Astrocyte (in vitro differentiated cells and primary cell): ENCODE measurements at regions not wholly inside any gene's neighbourhood (a gene's known extent, or its start where the extent isn't known, plus 50 kb on each side); places are given as distances from the start of the nearest gene placed in this dataset.

Experiments
- CTCF ChIP-seq: IDR thresholded peaks from 2 replicates; pipeline ENCODE4 v1.5.1; 2011; ENCODE audit warnings: low read depth, mild to moderate bottlenecking, inconsistent platforms, low read length, moderate library complexity; ENCODE audit not compliant: insufficient read depth
- EZH2 ChIP-seq: IDR thresholded peaks from 2 replicates; pipeline ENCODE4 v1.6.1; 2012; ENCODE audit warnings: mild to moderate bottlenecking, low read length, inconsistent platforms; ENCODE audit not compliant: insufficient read depth

- no peak for TF ChIP-seq CTCF
- TF ChIP-seq EZH2, result no peak
These were observed 124.3 kb upstream of the BCL9 start for GRCh38 chr1:147417024-147417423.
